ENCODE measurements at regions not wholly inside any gene's neighbourhood (a gene's known extent, or its start where the extent isn't known, plus 50 kb on each side); places are given as distances from the start of the nearest gene placed in this dataset.

DNA sequence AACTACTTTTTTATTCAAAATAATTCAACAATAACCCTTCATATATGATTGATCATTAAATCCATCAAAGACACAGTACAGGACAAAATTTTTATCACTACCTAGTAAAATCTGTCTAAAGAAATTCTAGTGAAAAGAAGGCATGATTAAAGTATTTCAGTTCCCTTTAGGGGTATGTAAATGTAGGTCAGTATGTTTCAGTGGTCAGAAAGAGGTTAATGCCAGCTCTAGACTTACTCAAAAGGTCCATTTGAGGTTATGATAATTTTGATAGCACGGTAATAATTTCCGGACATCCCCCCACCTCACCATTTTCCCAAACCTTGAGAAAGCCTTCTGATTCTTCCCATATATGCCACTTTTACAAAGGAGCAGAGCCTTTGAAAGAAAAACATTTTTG, 193.5 kb upstream of the ID4 start:
- WGBS, 2 donors = 80 to 96% methylated on average over 2 of the region's 2 CpGs

DNA sequence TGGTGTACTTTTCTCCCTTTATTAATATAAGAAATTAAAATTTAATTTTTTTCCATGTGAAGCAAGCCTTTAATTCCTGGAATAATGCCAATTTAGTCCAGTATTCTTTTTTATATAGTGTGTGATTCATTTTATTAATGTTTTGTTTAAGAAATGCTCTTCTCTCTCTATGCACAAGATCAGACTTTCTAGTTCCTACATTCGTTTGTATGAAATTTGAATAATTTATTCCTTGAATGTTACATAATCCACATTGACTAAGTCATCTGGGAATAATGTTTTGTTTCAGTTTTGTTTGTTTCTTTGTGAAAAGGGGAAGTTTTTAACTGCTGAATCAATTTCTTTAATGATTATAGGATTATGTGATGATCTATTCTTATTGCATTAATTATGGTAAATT, 181.4 kb upstream of the ID4 start:
- DNase-seq = no peak
- peaks cover 0 to 4% (median 0%) of the 10 kb centered on the region in 4 donors for H3K4me1 ChIP-seq
- no peaks in the 10 kb centered on the region for H3K36me3 ChIP-seq
- no peaks in the 10 kb centered on the region for H3K27me3 ChIP-seq
- H3K27ac ChIP-seq = no peak overlapping the region
- intact Hi-C loops (cut with DNase I) = no loop called here
- WGBS, 2 donors = 65 to 68% methylated on average over 1 of the region's 1 CpG
- H3K9me3 ChIP-seq = no peaks in the 10 kb centered on the region
- H3K4me3 ChIP-seq = no peak overlapping the region
- TF ChIP-seq, protein P1, sequence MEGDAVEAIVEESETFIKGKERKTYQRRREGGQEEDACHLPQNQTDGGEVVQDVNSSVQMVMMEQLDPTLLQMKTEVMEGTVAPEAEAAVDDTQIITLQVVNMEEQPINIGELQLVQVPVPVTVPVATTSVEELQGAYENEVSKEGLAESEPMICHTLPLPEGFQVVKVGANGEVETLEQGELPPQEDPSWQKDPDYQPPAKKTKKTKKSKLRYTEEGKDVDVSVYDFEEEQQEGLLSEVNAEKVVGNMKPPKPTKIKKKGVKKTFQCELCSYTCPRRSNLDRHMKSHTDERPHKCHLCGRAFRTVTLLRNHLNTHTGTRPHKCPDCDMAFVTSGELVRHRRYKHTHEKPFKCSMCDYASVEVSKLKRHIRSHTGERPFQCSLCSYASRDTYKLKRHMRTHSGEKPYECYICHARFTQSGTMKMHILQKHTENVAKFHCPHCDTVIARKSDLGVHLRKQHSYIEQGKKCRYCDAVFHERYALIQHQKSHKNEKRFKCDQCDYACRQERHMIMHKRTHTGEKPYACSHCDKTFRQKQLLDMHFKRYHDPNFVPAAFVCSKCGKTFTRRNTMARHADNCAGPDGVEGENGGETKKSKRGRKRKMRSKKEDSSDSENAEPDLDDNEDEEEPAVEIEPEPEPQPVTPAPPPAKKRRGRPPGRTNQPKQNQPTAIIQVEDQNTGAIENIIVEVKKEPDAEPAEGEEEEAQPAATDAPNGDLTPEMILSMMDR (IDR thresholded peaks at IDR 0.05) = no peak
- TF ChIP-seq EP300 (IDR thresholded peaks at IDR 0.05) = no peak
- no peak for TF ChIP-seq POLR2AphosphoS5 (IDR thresholded peaks at IDR 0.05)
- TF ChIP-seq POLR2A (IDR thresholded peaks at IDR 0.05) = no peak

More for the DNA sequence above, 193.5 kb upstream of the ID4 start:
- Histone ChIP-seq H3K27me3 (no peaks in the 10 kb centered on the region), H3K27ac (no peak overlapping the region), H3K4me1 (no peaks in the 10 kb centered on the region), H3K9me3 (peaks cover 0 to 3% (median 0%) of the 10 kb centered on the region in 4 donors), H3K36me3 (no peaks in the 10 kb centered on the region), H3K4me3 (no peak overlapping the region)
- intact Hi-C loops (cut with DNase I) = no loop called here
- no peak for DNase-seq
- TF ChIP-seq, protein P1 (IDR thresholded peaks at IDR 0.05) = no peak
- no peak for TF ChIP-seq POLR2AphosphoS5 (IDR thresholded peaks at IDR 0.05)
- TF ChIP-seq EP300 (IDR thresholded peaks at IDR 0.05) = no peak
- TF ChIP-seq POLR2A (IDR thresholded peaks at IDR 0.05) = no peak

DNA sequence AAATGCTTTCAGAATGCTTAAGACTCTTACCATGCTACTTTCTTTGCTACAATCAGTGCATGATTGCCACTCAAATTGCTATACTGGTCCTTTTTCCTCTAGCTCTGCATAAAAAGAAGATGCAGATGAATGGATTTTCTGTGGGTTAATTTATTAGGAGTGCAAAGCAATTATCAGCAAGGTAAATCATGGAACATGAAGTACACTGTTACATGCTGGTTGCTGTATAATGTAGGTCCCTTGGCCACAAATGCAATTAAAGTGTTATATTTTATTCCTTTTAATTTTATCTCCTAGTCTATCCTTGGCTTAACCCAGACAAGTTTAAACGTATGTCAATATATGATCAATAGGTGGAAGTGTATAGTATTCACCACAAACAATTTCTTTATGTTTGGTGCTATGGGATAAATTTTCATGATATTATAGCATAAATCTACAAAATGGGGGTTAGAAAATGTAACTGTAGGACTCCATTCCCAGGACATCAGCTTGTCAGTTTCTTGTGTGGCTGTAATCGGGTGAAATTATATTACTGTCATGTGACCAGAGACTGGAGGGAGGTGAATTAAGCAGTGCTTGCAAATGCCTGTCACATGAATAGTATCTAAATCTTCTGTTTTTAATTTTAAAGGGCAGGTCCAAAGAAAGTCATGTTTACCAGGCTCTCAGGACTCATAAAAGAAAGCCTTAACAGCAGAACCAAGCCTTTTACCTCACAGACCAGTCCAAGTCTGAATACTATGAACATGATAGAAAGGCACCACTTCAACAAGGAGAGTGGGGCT, 176.9 kb upstream of the ID4 start:
- intact Hi-C loops (cut with DNase I) = no loop called here
- WGBS, 2 donors = 43 to 63% methylated on average over 2 of the region's 2 CpGs
- Histone ChIP-seq H3K27ac (no peak overlapping the region), H3K4me3 (no peak overlapping the region), H3K27me3 (no peaks in the 10 kb centered on the region), H3K4me1 (peaks cover 0 to 4% (median 0%) of the 10 kb centered on the region in 4 donors), H3K9me3 (no peaks in the 10 kb centered on the region), H3K36me3 (no peaks in the 10 kb centered on the region)
- no peak for DNase-seq
- TF ChIP-seq, protein P1 (IDR thresholded peaks at IDR 0.05) = no peak
- TF ChIP-seq POLR2AphosphoS5 (IDR thresholded peaks at IDR 0.05) (no peak), POLR2A (IDR thresholded peaks at IDR 0.05) (no peak), EP300 (IDR thresholded peaks at IDR 0.05) (no peak)

DNA sequence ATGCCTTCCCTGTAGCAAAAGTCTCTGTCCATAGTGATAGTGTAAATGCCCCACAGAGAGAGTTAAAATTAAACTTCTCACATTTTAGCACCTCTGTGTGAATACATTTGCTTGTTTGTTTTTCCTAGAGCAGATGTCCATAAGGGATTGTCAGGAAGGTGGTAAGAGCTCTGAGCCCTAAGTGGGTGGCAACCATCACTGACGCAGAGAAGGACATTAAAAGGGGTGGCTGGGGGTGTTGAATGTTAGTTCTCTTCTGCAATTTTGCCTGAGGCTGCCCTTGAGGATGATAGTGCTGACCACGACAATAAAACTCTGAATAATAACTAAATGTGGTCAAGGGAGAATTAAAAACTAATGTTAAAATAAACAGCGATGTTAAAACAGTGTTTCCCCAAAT, 174.3 kb upstream of the ID4 start:
- WGBS, 2 donors = 61 to 65% methylated on average over 3 of the region's 3 CpGs

More for the DNA sequence above, 174.3 kb upstream of the ID4 start:
- Histone ChIP-seq H3K4me3 (no peak overlapping the region), H3K9me3 (no peaks in the 10 kb centered on the region), H3K4me1 (peaks cover 0 to 4% (median 0%) of the 10 kb centered on the region in 4 donors), H3K27me3 (no peaks in the 10 kb centered on the region), H3K27ac (no peak overlapping the region), H3K36me3 (no peaks in the 10 kb centered on the region)
- DNase-seq = no peak
- intact Hi-C loops (cut with DNase I) = no loop called here
- TF ChIP-seq POLR2A (IDR thresholded peaks at IDR 0.05) (no peak), EP300 (IDR thresholded peaks at IDR 0.05) (no peak), POLR2AphosphoS5 (IDR thresholded peaks at IDR 0.05) (no peak)
- TF ChIP-seq, protein P1 (IDR thresholded peaks at IDR 0.05) = no peak

All from sigmoid colon (tissue), 6 donors.